Raji (cell line): ENCODE measurements at regions not wholly inside any gene's neighbourhood (a gene's known extent, or its start where the extent isn't known, plus 50 kb on each side); places are given as distances from the start of the nearest gene placed in this dataset.

Source experiments
- POLR2A ChIP-seq: IDR thresholded peaks from 2 replicates; pipeline ENCODE4 v1.6.1; 2011; ENCODE audit warnings: low read depth, low read length, control low read depth; ENCODE audit not compliant: insufficient read depth

DNA sequence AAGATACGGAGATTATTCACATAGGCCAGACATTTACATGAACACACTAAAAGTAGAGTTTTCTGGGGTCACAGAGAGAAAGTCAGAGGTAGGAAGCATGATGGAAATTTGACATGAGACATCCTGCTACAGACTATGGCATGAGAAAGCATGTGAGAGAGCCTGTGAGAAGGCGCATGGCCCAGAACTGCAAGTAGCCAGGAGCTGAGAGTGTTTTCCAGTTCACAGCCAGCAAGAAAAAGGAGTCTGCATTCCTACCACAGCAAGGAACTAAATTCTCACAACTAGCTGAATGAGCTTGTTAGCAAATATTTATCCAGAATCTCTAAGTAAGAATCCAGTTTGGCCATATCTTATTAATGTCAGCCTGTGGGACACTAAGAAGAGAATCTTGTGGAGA is 673.3 kb downstream of the BRINP3 start:
- no peak for TF ChIP-seq POLR2A

DNA sequence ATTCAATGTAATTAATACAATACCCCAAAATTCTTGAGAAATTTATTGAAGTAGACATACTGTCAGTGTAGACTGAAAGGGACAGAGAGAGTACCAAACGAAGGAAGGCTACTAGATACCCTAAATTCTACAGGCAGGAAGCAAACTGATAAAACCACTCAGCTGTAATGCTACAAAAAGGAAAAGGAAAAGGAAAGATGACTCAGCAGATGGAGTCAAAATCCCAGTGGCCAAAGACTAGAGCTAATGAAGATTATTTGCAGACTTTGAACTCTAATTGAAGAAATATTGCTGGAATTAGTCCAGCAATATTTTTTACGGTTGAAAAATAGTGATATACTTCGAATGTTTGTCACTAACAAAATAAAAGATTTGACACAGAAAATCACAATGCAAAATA is 671.9 kb downstream of the BRINP3 start:
- TF ChIP-seq POLR2A: no peak

DNA sequence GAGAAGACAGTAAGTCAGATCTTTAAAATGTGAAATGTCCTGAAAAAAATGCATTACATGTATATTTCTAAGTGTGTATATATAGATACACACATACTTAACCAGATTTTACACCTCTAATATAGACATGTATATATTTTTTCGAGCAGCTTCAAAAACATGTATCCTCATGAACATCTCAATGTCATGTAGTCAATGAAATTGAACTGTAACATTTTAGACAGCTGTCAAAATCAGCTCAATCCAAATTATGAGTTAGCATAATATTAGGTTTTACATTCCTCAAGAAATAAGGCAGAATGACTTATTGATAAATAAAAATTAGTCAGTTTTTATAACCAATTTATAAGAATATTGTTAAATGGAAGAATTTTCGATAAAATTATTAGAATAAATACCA is 665.7 kb downstream of the BRINP3 start:
- TF ChIP-seq POLR2A: no peak

DNA sequence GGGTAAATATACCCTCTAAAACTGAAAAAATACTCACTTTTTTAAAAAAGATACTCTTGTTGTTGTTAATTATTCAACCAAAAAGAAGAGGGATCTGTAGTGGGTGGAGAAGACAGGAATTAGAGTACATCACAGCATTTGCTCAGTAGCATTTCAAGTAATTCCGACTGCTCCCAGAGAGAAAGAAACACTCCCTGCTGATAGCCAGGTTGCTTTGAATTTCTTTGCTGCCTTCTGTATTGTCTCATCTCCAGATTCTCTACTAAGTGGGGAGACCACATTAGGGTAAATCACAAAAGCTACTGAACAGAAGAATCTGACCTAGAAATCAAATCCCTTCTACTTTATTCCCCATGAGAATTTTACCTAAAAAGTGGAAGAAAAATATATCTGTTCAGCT is 661.1 kb downstream of the BRINP3 start:
- no peak for TF ChIP-seq POLR2A

- no peak for TF ChIP-seq POLR2A
Observed at GRCh38 chr1:189819751-189820150, 657.9 kb downstream of the BRINP3 start.

- no peak for TF ChIP-seq POLR2A
Observed at GRCh38 chr1:189821833-189822232, 655.8 kb downstream of the BRINP3 start.

DNA sequence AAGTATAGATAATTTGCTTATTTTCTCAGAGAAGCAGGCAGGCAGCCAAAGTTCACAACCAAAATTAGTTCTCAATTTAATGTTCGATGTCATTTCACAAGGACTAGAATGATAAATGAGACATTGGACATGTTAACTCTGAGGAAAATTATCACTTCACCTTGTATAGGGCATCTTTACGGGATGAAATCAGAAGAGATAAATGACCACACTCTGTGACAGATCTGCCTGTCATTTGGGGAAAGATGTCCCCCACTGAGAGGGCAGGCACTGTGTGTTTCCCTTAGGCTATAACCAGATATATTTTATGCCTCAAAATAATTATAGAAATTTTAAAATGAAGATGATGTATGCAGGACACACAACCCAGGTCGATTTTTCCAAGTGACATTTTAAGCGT is 642.9 kb downstream of the BRINP3 start:
- no peak for TF ChIP-seq POLR2A

- TF ChIP-seq POLR2A: no peak
Observed at GRCh38 chr1:189847613-189848012, 630.1 kb downstream of the BRINP3 start.

GRCh38 chr1:189851806-189852367 is 625.8 kb downstream of the BRINP3 start:
- TF ChIP-seq POLR2A: no peak

DNA sequence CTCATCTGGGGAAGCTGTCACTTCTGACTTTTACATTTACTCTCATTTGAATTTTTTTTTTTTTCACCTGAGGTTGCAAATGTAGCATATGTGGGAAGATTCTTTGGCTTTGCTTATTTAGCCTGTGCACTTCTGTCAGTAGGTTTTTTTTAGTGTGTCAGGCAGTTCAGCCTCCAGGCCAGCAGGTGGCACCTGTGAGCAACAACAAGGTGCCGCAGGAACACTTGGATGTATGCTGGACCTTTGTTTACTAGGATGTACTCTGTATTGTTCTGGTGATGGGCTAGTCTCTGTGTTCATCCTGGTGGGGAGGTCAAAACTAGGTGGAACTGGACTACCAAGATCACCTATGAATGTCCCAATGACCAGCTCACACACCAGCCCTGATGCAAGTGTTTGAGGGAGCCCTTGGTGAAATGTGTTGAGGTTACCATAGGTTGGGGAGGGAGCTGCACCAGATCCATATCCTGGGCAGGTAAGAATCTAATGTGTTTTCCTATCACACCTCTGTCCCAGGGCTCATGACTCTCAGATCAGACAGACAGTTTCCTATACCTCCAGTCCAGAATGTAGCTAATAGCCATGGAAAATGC is 618.2 kb downstream of the BRINP3 start:
- TF ChIP-seq POLR2A: no peak

DNA sequence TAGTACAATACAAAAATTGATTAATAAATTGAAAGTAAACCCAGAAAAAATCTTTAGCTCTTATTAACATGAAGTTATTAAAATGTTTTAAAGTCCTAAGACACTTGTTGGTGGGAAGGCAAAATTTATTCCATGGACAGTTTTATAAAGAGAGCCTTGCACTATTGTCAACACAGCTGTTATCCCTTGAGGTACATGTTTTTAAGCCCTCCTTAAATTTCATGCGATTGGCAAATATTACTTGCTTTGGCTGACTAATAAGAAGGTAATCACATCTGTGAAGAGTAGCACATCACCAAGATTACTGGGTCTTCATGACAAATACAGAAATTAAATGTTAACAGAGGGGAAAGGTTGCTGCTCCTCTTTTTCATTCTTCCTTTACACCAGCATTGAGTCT is 611.1 kb downstream of the BRINP3 start:
- TF ChIP-seq POLR2A: no peak

DNA sequence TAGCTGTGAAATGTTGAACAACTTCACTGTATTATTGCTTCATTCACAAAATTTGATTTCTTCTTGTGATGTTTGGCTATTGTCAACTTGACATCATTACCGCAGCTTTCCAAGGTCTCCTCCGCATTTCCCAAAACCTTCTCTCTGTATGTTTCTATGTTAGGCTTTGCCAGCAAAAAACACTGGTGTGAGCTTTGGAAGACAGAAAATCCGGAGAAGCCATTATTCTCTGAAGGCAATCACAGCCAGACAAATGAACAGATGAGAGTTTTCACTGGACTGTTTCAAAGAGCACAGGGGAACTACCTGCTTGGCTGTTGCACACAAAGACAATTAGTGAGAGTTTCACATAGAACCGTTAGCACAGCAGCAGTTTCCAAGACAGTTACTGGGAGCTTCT is 609.6 kb downstream of the BRINP3 start:
- TF ChIP-seq POLR2A: no peak

GRCh38 chr1:189874715-189875435 is 602.8 kb downstream of the BRINP3 start:
- no peak for TF ChIP-seq POLR2A

- no peak for TF ChIP-seq POLR2A
Observed at GRCh38 chr1:189880135-189880534, 597.5 kb downstream of the BRINP3 start.

DNA sequence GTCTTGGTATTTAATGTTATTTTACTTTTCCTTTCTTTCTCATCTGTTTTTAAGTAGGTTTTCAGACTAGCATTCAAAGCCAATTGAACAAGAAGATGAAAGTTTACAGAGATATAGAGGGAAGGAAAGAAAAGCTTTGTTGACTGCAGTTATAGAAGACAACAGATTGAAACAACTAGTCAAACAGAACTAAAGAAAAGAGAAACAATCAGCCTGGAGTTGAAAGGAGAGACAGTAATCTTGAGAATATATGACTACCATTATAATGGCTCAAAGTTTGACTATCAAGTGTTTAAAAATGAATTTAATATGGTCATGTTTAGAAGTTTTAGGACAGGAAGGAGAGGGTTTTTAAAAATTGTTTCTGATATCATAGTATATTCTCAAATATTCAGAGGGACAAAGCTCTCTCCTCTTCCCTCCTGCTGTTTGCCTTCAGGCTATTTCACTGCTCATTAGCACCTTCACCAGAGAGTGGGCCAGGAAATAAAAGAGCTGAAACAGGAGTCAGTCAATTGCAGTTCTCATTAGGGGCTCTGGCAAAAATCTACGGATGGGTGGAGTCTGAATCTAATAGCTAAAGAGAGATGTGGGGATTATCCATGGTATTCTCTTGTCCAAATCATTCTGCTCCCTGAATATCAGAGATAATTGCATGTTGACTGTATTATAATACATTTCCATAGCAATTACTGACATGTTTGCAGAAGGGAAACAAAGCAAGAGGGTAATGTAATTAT is 577.8 kb downstream of the BRINP3 start:
- TF ChIP-seq POLR2A: no peak

DNA sequence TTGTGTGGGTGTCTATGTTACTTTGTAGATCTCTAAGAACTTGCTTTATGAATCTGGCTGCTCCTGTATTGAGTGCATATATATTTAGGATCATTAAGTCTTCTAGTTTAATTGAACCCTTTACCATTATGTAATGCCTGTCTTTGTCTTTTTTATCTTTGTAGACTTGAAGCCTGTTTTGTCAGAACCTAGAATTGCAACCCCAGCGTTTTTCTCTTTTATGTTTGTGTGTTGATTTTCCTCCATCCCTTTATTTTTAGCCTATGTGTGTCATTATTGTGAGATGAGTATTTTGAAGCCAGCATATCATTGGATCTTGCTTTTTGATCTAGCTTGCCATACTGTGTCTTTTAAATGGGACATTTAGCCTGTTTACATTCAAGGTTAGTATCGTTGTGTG is 573.2 kb downstream of the BRINP3 start:
- no peak for TF ChIP-seq POLR2A
